HEK293 (cell line): ENCODE measurements at regions not wholly inside any gene's neighbourhood (a gene's known extent, or its start where the extent isn't known, plus 50 kb on each side); places are given as distances from the start of the nearest gene placed in this dataset.
"Not testable (repeated sequence)": the region's sequence is repeated elsewhere in the genome, so short reads cannot be mapped to it uniquely, and the experiment has no call there.

ENCODE experiments used
- CTCF ChIA-PET: fragments of 350-600 bp; formaldehyde crosslinking; extraction: SDS; loops from one replicate; lab custom pipeline; 2021; ENCODE audit warnings: antibody characterized with exemption; lab: Yijun Ruan, JAX
- POLR2A ChIA-PET: fragments of 300-600 bp; formaldehyde crosslinking; extraction: SDS; loops from one replicate; lab custom pipeline; 2020; ENCODE audit warnings: antibody characterized with exemption, inconsistent platforms; lab: Yijun Ruan, JAX
- H3K27ac ChIP-seq: fragments of 200-500 bp; sonication (Bioruptor generic); 2 replicates; pipeline ENCODE4 v1.5.1; 2014; ENCODE audit warnings: low read depth, low read length, control low read depth, inconsistent platforms; ENCODE audit errors: extremely low read depth
- H3K36me3 ChIP-seq, 2 experiments: fragments of 200-500 bp in 1 of 2; sonication (Bioruptor generic) in 1 of 2; 1 replicate in 1 of 2; 2 replicates in 1 of 2; pipeline ENCODE4 v1.5.1; 2014 to 2017; ENCODE audit warnings: inconsistent platforms in 2 of 2, low read length in 2 of 2; ENCODE audit not compliant: control insufficient read depth in 2 of 2, insufficient read depth in 1 of 2
- H3K4me1 ChIP-seq: fragments of 200-500 bp; sonication (Bioruptor generic); 2 replicates; pipeline ENCODE4 v1.5.1; 2014; ENCODE audit warnings: mild to moderate bottlenecking, low read length, inconsistent platforms; ENCODE audit not compliant: control insufficient read depth, insufficient read depth
- H3K4me3 ChIP-seq: 2 replicates; pipeline ENCODE4 v1.5.1; 2011; ENCODE audit warnings: low read depth, mild to moderate bottlenecking, control low read depth, low read length, moderate library complexity
- H3K9me3 ChIP-seq: fragments of 200-500 bp; sonication (Bioruptor generic); 2 replicates; pipeline ENCODE4 v1.5.1; 2014; ENCODE audit warnings: low read depth, low read length, inconsistent platforms; ENCODE audit not compliant: control insufficient read depth, insufficient read depth
- BCL6B ChIP-seq: fragments of 450-650 bp; formaldehyde crosslinking; IDR thresholded peaks from 2 replicates; pipeline ENCODE4 v1.5.1; 2017; ENCODE audit warnings: missing biosample characterization, missing genetic modification characterization
- SCRT1 ChIP-seq: fragments of 450-650 bp; formaldehyde crosslinking; IDR thresholded peaks from 2 replicates; pipeline ENCODE4 v1.5.1; 2016; ENCODE audit warnings: missing biosample characterization, missing genetic modification characterization, borderline replicate concordance
- ZBTB1 ChIP-seq: fragments of 450-650 bp; formaldehyde crosslinking; IDR thresholded peaks from 2 replicates; pipeline ENCODE4 v1.5.1; 2016; ENCODE audit warnings: missing biosample characterization, missing genetic modification characterization
- ZBTB49 ChIP-seq: fragments of 450-650 bp; formaldehyde crosslinking; IDR thresholded peaks from 2 replicates; pipeline ENCODE4 v1.5.1; 2016; ENCODE audit warnings: missing biosample characterization, missing genetic modification characterization, low read depth
- ZNF324 ChIP-seq: fragments of 450-650 bp; formaldehyde crosslinking; IDR thresholded peaks from 2 replicates; pipeline ENCODE4 v1.5.1; 2016; ENCODE audit warnings: missing biosample characterization, missing genetic modification characterization
- TF ChIP-seq, protein P1 (sequence below): fragments of 450-650 bp; formaldehyde crosslinking; IDR thresholded peaks from 2 replicates; pipeline ENCODE4 v1.5.1; 2016; ENCODE audit warnings: missing biosample characterization, missing genetic modification characterization
- TF ChIP-seq, protein P2 (sequence below): fragments of 450-650 bp; formaldehyde crosslinking; IDR thresholded peaks from 2 replicates; pipeline ENCODE4 v1.5.1; 2016; ENCODE audit warnings: missing biosample characterization, missing genetic modification characterization

- TF ChIP-seq, protein P1, sequence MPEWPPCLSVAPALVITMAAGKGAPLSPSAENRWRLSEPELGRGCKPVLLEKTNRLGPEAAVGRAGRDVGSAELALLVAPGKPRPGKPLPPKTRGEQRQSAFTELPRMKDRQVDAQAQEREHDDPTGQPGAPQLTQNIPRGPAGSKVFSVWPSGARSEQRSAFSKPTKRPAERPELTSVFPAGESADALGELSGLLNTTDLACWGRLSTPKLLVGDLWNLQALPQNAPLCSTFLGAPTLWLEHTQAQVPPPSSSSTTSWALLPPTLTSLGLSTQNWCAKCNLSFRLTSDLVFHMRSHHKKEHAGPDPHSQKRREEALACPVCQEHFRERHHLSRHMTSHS (tag by site-specific recombination) = no peak
- TF ChIP-seq, protein P2, sequence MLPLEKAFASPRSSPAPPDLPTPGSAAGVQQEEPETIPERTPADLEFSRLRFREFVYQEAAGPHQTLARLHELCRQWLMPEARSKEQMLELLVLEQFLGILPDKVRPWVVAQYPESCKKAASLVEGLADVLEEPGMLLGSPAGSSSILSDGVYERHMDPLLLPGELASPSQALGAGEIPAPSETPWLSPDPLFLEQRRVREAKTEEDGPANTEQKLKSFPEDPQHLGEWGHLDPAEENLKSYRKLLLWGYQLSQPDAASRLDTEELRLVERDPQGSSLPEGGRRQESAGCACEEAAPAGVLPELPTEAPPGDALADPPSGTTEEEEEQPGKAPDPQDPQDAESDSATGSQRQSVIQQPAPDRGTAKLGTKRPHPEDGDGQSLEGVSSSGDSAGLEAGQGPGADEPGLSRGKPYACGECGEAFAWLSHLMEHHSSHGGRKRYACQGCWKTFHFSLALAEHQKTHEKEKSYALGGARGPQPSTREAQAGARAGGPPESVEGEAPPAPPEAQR (tag by site-specific recombination) = no peak
- TF ChIP-seq, all 188 proteins: peak for 0
Measured at GRCh38 chr5:24986326-24986725, 341.5 kb upstream of the CDH10 start (continued).

DNA sequence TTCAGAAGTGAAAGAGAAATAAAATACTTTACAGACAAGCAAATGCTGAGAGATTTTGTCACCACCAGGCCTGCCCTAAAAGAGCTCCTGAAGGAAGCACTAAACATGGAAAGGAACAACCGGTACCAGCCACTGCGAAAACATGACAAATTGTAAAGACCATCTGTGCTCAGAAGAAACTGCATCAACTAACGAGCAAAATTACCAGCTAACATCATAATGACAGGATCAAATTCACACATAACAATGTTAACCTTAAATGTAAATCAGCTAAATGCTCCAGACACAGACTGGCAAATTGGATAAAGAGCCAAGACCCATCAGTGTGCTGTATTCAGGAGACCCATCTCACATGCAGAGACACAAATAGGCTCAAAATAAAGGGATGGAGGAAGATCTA lies 333.8 kb upstream of the CDH10 start:
- H3K4me3 ChIP-seq, H3K27ac ChIP-seq, H3K36me3 ChIP-seq, H3K4me1 ChIP-seq, CTCF ChIA-PET, POLR2A ChIA-PET, H3K9me3 ChIP-seq: not testable (repeated sequence)

DNA sequence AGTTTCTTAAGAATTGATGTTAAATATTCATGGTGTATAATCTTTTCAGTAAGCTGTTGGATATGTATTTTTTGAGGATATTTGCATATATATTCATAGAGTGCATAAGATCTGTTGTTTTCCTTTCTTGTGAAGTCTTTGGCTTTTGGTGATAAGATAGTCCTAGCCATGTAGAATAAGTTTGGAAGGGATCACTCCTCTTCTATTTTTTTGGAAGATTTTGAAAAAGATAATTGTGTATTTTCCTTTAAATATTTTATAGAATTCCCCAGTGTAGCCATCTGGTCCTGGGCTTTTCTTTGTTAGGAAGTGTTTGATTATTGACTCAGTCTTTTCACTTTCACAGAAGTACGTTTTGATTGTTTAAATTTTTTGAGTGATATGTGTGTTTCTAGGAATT lies 318.8 kb upstream of the CDH10 start:
- no peak for TF ChIP-seq ZBTB49 (tag by site-specific recombination)
- no peak for TF ChIP-seq BCL6B (tag by site-specific recombination)
- TF ChIP-seq SCRT1 = no peak
- Histone ChIP-seq H3K4me3 (no peak overlapping the region), H3K36me3 (no peaks in the 10 kb centered on the region), H3K4me1 (no peaks in the 10 kb centered on the region), H3K27ac (no peak overlapping the region), H3K9me3 (no peaks in the 10 kb centered on the region)
- ChIA-PET CTCF (no interaction called here), POLR2A (no interaction called here)

DNA sequence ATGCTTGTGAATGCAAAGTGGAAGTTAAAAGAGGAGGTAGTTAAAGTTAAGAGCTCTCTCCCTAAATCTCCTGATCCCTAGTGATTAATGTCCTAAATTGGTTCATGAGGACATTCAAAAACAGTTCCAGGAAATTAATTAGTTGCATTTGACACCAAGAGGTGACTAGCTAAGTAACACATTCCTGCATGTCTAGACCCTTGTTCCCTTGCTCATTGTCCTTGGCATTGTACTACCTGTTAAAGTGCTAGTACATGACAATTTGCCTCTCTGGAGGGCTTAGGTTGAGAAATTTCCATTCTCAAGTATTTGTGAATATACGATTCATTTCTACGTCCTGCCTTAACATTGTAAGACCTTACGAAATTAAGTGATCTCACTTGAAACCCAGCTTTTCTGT lies 278.6 kb upstream of the CDH10 start:
- no peaks in the 10 kb centered on the region for H3K9me3 ChIP-seq
- no peak overlapping the region for H3K4me3 ChIP-seq
- POLR2A ChIA-PET = no interaction called here
- TF ChIP-seq ZNF324 (tag by site-specific recombination) = no peak
- no peaks in the 10 kb centered on the region for H3K36me3 ChIP-seq
- no peak overlapping the region for H3K27ac ChIP-seq
- no peaks in the 10 kb centered on the region for H3K4me1 ChIP-seq
- CTCF ChIA-PET = no interaction called here

DNA sequence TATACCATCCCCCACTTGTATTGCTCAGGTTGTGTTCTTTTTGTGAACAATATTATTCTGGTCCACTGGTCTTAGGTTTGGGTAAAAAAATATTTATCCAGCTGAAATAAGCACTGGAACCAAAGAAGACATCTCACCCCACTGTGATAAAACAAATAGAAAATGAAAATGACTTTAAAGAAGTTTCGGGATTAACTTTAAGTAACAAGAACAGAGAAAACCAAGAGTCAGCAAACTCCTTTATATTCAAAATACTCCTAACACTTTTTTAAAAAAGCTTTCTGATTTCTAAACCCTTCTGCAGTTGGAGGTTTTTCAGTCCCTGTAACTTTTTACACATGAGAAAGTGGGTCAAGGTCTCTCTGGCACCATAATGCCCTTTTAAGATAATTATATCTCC lies 273.9 kb upstream of the CDH10 start:
- Histone ChIP-seq H3K9me3 (no peaks in the 10 kb centered on the region), H3K4me3 (no peak overlapping the region), H3K27ac (no peak overlapping the region), H3K36me3 (no peaks in the 10 kb centered on the region), H3K4me1 (no peaks in the 10 kb centered on the region)
- ChIA-PET CTCF (interaction anchor here (0.6 kb wide), 1 partner anchor 281 kb away, joined by 3 read pairs; no protein-coding TSS in a partner anchor), POLR2A (no interaction called here)
- no peak for TF ChIP-seq ZBTB1 (tag by site-specific recombination)
